ENCODE measurements at regions not wholly inside any gene's neighbourhood (a gene's known extent, or its start where the extent isn't known, plus 50 kb on each side); places are given as distances from the start of the nearest gene placed in this dataset.
A peak's percentile ranks its signal among the peaks of the same experiment; 100 is the strongest.

DNA sequence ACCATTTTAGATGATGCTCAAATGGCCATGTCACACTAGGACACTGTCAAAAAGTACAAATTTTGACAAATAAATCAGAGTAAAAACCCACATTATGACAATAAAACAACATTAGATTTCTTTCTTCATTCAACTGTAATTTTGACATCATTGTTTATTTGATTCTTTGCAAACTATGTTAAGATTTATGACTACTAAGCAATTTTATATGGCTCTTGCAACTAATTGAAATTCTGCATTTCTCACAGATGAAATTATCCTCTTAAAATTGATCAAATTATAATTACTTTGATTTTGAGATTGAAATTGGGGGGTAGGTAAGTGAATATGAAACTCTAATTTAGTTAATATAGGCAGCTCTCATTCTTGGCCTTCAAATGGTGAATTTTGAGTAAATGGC, 59.8 kb downstream of the ATOH1 start:
- no peak for DNase-seq (ENCODE audit: low spot score)
- H3K27ac ChIP-seq = no peak overlapping the region
- CTCF ChIA-PET = interaction anchor here (0.6 to 0.8 kb wide), 2 partner anchors 9 to 11 kb away, joined by 3 read pairs; no protein-coding TSS in a partner anchor
- TF ChIP-seq CTCF (conservative IDR thresholded peaks at IDR 0.05; ENCODE audit: low read depth) = no peak
- POLR2A ChIA-PET (ENCODE audit: low non-redundant PET) = no interaction called here

- ChIA-PET CTCF (interaction anchor here (0.5 to 0.8 kb wide), 3 partner anchors 8 to 100 kb away, joined by 3 read pairs; no protein-coding TSS in a partner anchor), POLR2A (ENCODE audit: low non-redundant PET) (no interaction called here)
- no peak for DNase-seq (ENCODE audit: low spot score)
- H3K27ac ChIP-seq = no peak overlapping the region
- TF ChIP-seq CTCF (conservative IDR thresholded peaks at IDR 0.05; ENCODE audit: low read depth) = no peak
These were observed 60.2 kb downstream of the ATOH1 start for GRCh38 chr4:93888768-93889167.

- no peak overlapping the region for H3K27ac ChIP-seq
- DNase-seq (ENCODE audit: low spot score) = no peak
- POLR2A ChIA-PET (ENCODE audit: low non-redundant PET) = no interaction called here
- CTCF ChIA-PET = interaction anchor here (0.6 kb wide), 1 partner anchor 10 kb away, joined by 4 read pairs; no protein-coding TSS in a partner anchor
- no peak for TF ChIP-seq CTCF (conservative IDR thresholded peaks at IDR 0.05; ENCODE audit: low read depth)
These were observed 62.7 kb downstream of the ATOH1 start for GRCh38 chr4:93891244-93891643.

GRCh38 chr4:93894995-93895394, 66.4 kb downstream of the ATOH1 start:
- ChIA-PET POLR2A (ENCODE audit: low non-redundant PET) (no interaction called here), CTCF (no interaction called here)
- H3K27ac ChIP-seq = no peak overlapping the region
- DNase-seq (ENCODE audit: low spot score) = no peak
- no peak for TF ChIP-seq CTCF (conservative IDR thresholded peaks at IDR 0.05; ENCODE audit: low read depth)

- no peak for TF ChIP-seq CTCF (conservative IDR thresholded peaks at IDR 0.05; ENCODE audit: low read depth)
- CTCF ChIA-PET = interaction anchor here (0.6 kb wide), 1 partner anchor 71 kb away, joined by 4 read pairs; no protein-coding TSS in a partner anchor
- POLR2A ChIA-PET (ENCODE audit: low non-redundant PET) = no interaction called here
These were observed 68.0 kb downstream of the ATOH1 start for GRCh38 chr4:93896516-93896915.

DNA sequence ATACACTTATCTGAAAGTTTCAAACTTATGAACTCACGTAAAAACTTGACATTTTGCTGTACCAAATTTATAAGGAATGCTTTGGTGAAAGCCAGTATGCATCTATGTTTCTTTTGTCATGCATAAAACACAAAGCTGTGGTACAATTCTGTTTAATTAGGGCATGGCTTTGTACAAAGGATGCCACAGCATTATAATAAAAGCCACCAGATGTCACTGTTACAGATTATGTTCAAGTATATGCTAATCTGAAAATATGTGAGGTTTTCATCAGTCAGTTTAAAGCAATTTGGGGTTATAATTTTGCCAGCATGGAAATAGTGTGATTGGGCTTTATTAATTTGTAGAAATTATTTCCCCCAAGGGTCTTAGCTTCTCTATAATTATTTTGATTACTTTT, 69.0 kb downstream of the ATOH1 start:
- no peak overlapping the region for H3K27ac ChIP-seq
- ChIA-PET POLR2A (ENCODE audit: low non-redundant PET) (no interaction called here), CTCF (interaction anchor here (0.5 to 0.9 kb wide), 5 partner anchors 9 to 229 kb away, joined by 3 read pairs; no protein-coding TSS in a partner anchor)
- peak; percentile 6 for DNase-seq (ENCODE audit: low spot score)
- peak; percentile 33; the same call in 1 of the 2 replicates for TF ChIP-seq CTCF (conservative IDR thresholded peaks at IDR 0.05; ENCODE audit: low read depth)

More at GRCh38 chr4:93896516-93896915, 68.0 kb downstream of the ATOH1 start:
- no peak for DNase-seq (ENCODE audit: low spot score)
- no peak overlapping the region for H3K27ac ChIP-seq
